Neuronal stem cell (in vitro differentiated cells): ENCODE measurements at regions not wholly inside any gene's neighbourhood (a gene's known extent, or its start where the extent isn't known, plus 50 kb on each side); places are given as distances from the start of the nearest gene placed in this dataset.

Experiments
- DNase-seq: peaks from one replicate; pipeline ENCODE4 v3.0.0-alpha.2; 2013; ENCODE audit warnings: low spot score
- H2AFZ ChIP-seq: one replicate; pipeline ENCODE4 v1.6.1; 2013; ENCODE audit warnings: mild to moderate bottlenecking, low read length, inconsistent platforms
- H2AK5ac ChIP-seq: 2 replicates; pipeline ENCODE4 v1.6.1; 2013; ENCODE audit warnings: low read depth, mild to moderate bottlenecking, inconsistent platforms, low read length, moderate library complexity, mixed read lengths
- H2BK120ac ChIP-seq: 2 replicates; pipeline ENCODE4 v1.6.1; 2013; ENCODE audit warnings: low read depth, mild to moderate bottlenecking, inconsistent platforms, low read length, moderate library complexity, mixed read lengths
- H2BK12ac ChIP-seq: one replicate; pipeline ENCODE4 v1.6.1; 2013; ENCODE audit warnings: low read length, inconsistent platforms
- H2BK15ac ChIP-seq: 2 replicates; pipeline ENCODE4 v1.6.1; 2013; ENCODE audit warnings: mild to moderate bottlenecking, low read length, inconsistent platforms, mixed read lengths
- H2BK5ac ChIP-seq: one replicate; pipeline ENCODE4 v1.6.1; 2013; ENCODE audit warnings: inconsistent platforms, mild to moderate bottlenecking, low read length, moderate library complexity
- H3K14ac ChIP-seq: one replicate; pipeline ENCODE4 v1.6.1; 2013; ENCODE audit warnings: low read length, inconsistent platforms
- H3K18ac ChIP-seq: 2 replicates; pipeline ENCODE4 v1.6.1; 2013; ENCODE audit warnings: low read length, inconsistent platforms
- H3K23ac ChIP-seq: 2 replicates; pipeline ENCODE4 v1.6.1; 2013; ENCODE audit warnings: low read depth, mild to moderate bottlenecking, mixed read lengths, low read length, inconsistent platforms; ENCODE audit not compliant: poor library complexity
- H3K27ac ChIP-seq: replicated peaks from 3 replicates; pipeline ENCODE4 v1.5.1; 2013; ENCODE audit warnings: low read length, inconsistent platforms
- H3K27me3 ChIP-seq, 3 experiments: 2 replicates each; pipeline ENCODE4 v1.6.1; 2013; ENCODE audit warnings: low read length in 3 of 3, mild to moderate bottlenecking in 2 of 3, inconsistent platforms in 1 of 3, low read depth in 1 of 3, mixed read lengths in 1 of 3, moderate library complexity in 1 of 3; ENCODE audit not compliant: control insufficient read depth in 3 of 3, insufficient read depth in 3 of 3
- H3K36me3 ChIP-seq, 2 donors: replicated peaks in 1 of 2; 2 replicates each; pipeline ENCODE4 v1.6.1; 2013; ENCODE audit warnings: low read length in 2 of 2; ENCODE audit not compliant: control insufficient read depth in 2 of 2, insufficient read depth in 2 of 2
- H3K4ac ChIP-seq: 2 replicates; pipeline ENCODE4 v1.6.1; 2013; ENCODE audit warnings: inconsistent platforms, mild to moderate bottlenecking, low read length, moderate library complexity
- H3K4me1 ChIP-seq, 2 donors: 1 replicate in 1 of 2; 2 replicates in 1 of 2; pipeline ENCODE4 v1.6.1; 2013; ENCODE audit warnings: low read length in 2 of 2, low read depth in 1 of 2; ENCODE audit not compliant: control insufficient read depth in 2 of 2, insufficient read depth in 1 of 2
- H3K4me2 ChIP-seq: one replicate; pipeline ENCODE4 v1.6.1; 2013; ENCODE audit warnings: mild to moderate bottlenecking, low read length, inconsistent platforms; ENCODE audit not compliant: insufficient read depth, poor library complexity, severe bottlenecking
- H3K4me3 ChIP-seq, 2 donors: 2 replicates each; pipeline ENCODE4 v1.5.1; 2013; ENCODE audit warnings: low read length in 2 of 2, mild to moderate bottlenecking in 2 of 2, inconsistent platforms in 1 of 2, moderate library complexity in 1 of 2
- H3K79me1 ChIP-seq: one replicate; pipeline ENCODE4 v1.6.1; 2013; ENCODE audit warnings: low read depth, mild to moderate bottlenecking, inconsistent platforms, low read length, moderate library complexity
- H3K9ac ChIP-seq: one replicate; pipeline ENCODE4 v1.6.1; 2013; ENCODE audit warnings: mild to moderate bottlenecking, low read depth, low read length, inconsistent platforms; ENCODE audit not compliant: poor library complexity
- H3K9me3 ChIP-seq, 2 donors: replicated peaks in 1 of 2; 2 replicates each; pipeline versions ENCODE3 to v1.6.1; 2013; ENCODE audit warnings: low read length in 2 of 2, mild to moderate bottlenecking in 2 of 2, inconsistent platforms in 1 of 2, low read depth in 1 of 2, mixed read lengths in 1 of 2, moderate library complexity in 1 of 2; ENCODE audit not compliant: control insufficient read depth in 2 of 2, insufficient read depth in 1 of 2
- H4K8ac ChIP-seq: one replicate; pipeline ENCODE4 v1.6.1; 2013; ENCODE audit warnings: low read depth, mild to moderate bottlenecking, inconsistent platforms, low read length, moderate library complexity
- H4K91ac ChIP-seq: one replicate; pipeline ENCODE4 v1.6.1; 2013; ENCODE audit warnings: low read length, low read depth, mild to moderate bottlenecking, inconsistent platforms; ENCODE audit not compliant: poor library complexity
- WGBS, 2 donors: extraction: QIAGEN DNeasy Blood & Tissue Kit; methylation state at CpG; one replicate each; pipeline ENCODE4 v1.1.7; 2013; ENCODE audit warnings: missing lambda C conversion rate in 2 of 2, mixed read lengths in 1 of 2; ENCODE audit not compliant: insufficient read length in 2 of 2, insufficient replicate concordance in 1 of 2; ENCODE audit errors: extremely low coverage in 2 of 2; 5-methylcytosine and 5-hydroxymethylcytosine counted together

DNA sequence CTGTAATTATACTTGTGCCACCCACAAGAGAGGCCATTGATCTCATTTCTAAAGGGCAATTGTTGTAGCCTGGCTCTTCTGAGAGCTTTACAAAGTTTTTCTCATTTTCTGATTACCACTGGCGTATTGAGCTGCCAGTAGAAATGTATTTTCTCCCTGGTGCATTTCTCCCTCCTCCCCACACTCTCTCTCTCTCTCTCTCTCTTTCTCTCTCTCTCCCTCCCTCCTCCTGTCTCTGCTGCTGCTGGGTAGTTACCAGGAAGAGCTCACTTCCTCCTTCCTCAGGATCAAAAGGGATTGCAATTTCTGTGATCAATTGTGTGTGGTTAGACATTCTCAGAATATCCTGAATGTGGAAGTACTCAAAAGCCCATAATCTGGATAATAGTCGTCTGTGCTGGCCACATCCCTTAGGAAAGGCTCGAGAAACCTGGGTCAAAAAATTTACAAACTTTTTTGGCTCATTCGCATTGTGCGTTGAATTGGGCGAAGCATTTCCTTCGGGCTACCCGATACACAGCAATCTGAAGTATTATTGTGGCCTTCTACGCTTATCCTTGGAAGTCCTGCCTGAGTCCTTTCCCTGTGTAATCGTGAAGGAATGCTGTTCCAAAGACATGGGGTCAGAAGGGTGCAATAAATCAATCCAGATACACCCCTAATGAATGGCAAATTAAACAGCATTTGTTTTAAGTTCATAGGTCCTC, 254.8 kb downstream of the MSRB3 start:
- no peak overlapping the region for H3K14ac ChIP-seq
- no peak overlapping the region for H2BK12ac ChIP-seq
- DNase-seq, result no peak
- no peaks in the 10 kb centered on the region for H3K79me1 ChIP-seq
- no peak overlapping the region for H2BK15ac ChIP-seq
- no peaks in the 10 kb centered on the region for H3K36me3 ChIP-seq
- H2BK120ac ChIP-seq, result no peak overlapping the region
- no peak overlapping the region for H4K8ac ChIP-seq
- H3K27ac ChIP-seq, result no peak overlapping the region
- H3K4me2 ChIP-seq, result no peak overlapping the region
- H3K9me3 ChIP-seq, result peaks cover 0 to 10% of the 10 kb centered on the region in 2 donors
- no CpG with 5 or more reads among the region's 10 CpGs for WGBS, 2 donors
- no peak overlapping the region for H3K4me3 ChIP-seq
- H3K4me1 ChIP-seq, result peaks cover 0 to 6% of the 10 kb centered on the region in 2 donors
- H3K18ac ChIP-seq, result no peak overlapping the region
- no peak overlapping the region for H3K9ac ChIP-seq
- no peak overlapping the region for H2AK5ac ChIP-seq
- H3K27me3 ChIP-seq, result no peaks in the 10 kb centered on the region
- H4K91ac ChIP-seq, result no peak overlapping the region
- peak overlapping the region; percentile 19 for H2AFZ ChIP-seq
- no peak overlapping the region for H3K23ac ChIP-seq
- H2BK5ac ChIP-seq, result no peak overlapping the region
- H3K4ac ChIP-seq, result no peak overlapping the region

DNA sequence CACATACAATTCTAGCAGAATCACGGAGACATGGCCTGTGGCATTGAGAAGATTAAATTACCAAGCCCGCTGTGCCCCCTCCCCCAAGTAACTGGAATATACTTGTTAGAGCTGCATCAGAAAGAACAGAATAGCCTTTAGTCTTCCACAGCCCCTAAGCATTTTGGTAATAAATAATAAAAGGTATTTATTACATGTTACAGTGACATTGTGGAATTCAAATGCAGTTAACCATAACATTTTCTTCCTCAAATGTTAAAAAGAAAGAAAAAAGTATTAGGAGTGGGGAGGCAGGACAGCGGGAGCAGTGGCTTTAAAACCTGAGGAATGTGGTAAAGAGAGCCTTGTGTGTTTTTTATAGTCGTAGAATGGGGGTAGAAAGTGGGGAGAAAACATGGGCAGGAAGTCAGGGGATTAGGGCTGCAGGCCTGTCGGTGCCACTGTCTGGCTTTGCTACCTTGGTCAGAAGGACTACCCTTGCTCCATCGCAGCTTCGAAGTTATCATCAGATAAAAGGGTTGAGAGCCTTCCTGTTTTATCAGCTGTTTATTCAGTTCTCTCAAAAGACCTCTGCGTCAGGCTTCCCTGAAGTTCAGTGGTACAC, 255.9 kb downstream of the MSRB3 start:
- Histone ChIP-seq H3K23ac (no peak overlapping the region), H2AK5ac (no peak overlapping the region), H2BK15ac (no peak overlapping the region), H3K4me1 (peaks cover 0 to 6% of the 10 kb centered on the region in 2 donors), H2BK5ac (no peak overlapping the region), H3K27ac (no peak overlapping the region), H3K36me3 (no peaks in the 10 kb centered on the region), H3K4me2 (no peak overlapping the region), H3K9ac (no peak overlapping the region), H4K8ac (no peak overlapping the region), H3K79me1 (no peaks in the 10 kb centered on the region), H3K4ac (no peak overlapping the region), H2AFZ (no peak overlapping the region), H3K14ac (no peak overlapping the region), H3K9me3 (peaks cover 0 to 12% of the 10 kb centered on the region in 2 donors), H3K4me3 (no peak overlapping the region), H2BK12ac (no peak overlapping the region), H3K27me3 (no peaks in the 10 kb centered on the region), H3K18ac (no peak overlapping the region), H4K91ac (no peak overlapping the region), H2BK120ac (no peak overlapping the region)
- no peak for DNase-seq
- no CpG with 5 or more reads among the region's 8 CpGs for WGBS, 2 donors

DNA sequence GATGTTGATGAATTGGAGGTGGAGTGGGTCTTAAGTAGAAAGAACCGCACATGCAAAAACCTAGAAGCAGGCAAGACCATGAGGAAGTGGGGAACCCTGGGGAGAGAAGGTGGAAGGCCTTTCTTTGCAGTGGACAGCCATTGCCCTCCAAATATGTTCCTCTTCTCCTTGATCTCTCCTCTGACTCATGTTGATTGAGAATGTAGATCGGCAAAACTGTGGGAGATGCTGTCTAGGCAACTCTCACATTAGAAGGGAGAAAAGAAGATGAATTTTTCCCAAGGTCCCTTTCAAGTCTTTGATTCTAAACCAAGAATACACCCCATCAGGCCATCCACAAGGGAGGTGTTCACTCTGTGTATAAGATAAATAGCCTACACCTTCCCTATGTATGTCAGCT, 257.5 kb downstream of the MSRB3 start:
- H3K4me2 ChIP-seq, result no peak overlapping the region
- no peak overlapping the region for H2AFZ ChIP-seq
- no peak overlapping the region for H3K23ac ChIP-seq
- peaks cover 0 to 6% of the 10 kb centered on the region in 2 donors for H3K4me1 ChIP-seq
- no peak overlapping the region for H4K91ac ChIP-seq
- no peak for DNase-seq
- no peak overlapping the region for H3K4me3 ChIP-seq
- no peak overlapping the region for H4K8ac ChIP-seq
- no peak overlapping the region for H3K14ac ChIP-seq
- no peak overlapping the region for H2BK5ac ChIP-seq
- H3K4ac ChIP-seq, result no peak overlapping the region
- WGBS, 2 donors, result no CpG with 5 or more reads among the region's 2 CpGs
- no peak overlapping the region for H3K27ac ChIP-seq
- H3K36me3 ChIP-seq, result no peaks in the 10 kb centered on the region
- H2AK5ac ChIP-seq, result no peak overlapping the region
- H2BK120ac ChIP-seq, result no peak overlapping the region
- H3K9ac ChIP-seq, result no peak overlapping the region
- no peak overlapping the region for H3K18ac ChIP-seq
- H3K9me3 ChIP-seq, result peaks cover 2 to 20% of the 10 kb centered on the region in 2 donors
- H3K27me3 ChIP-seq, result no peaks in the 10 kb centered on the region
- H2BK12ac ChIP-seq, result no peak overlapping the region
- H2BK15ac ChIP-seq, result no peak overlapping the region
- no peaks in the 10 kb centered on the region for H3K79me1 ChIP-seq

DNA sequence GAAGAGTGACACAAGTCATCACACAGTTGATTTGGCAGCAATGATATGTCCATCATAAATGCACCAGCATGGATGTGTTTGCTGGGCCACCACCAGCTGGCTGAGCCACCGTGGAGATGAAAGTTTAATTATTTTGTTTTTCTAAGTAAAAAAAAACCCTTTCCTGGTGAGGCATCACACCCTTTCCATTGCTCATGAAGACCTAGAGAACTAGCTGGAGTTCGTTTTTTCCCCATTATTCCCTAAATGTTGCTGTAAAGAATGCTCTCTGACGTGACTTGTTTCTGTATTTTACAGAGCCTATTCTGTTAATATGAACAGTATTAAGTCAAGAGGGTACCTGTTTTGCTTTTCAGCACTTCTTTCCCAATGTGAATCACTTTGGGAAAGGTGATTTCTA, 257.9 kb downstream of the MSRB3 start:
- H3K4me1 ChIP-seq, result peaks cover 0 to 6% of the 10 kb centered on the region in 2 donors

More for the DNA sequence above, 257.9 kb downstream of the MSRB3 start:
- Histone ChIP-seq H2BK120ac (no peak overlapping the region), H3K79me1 (no peaks in the 10 kb centered on the region), H2BK15ac (no peak overlapping the region), H3K9ac (no peak overlapping the region), H2BK12ac (no peak overlapping the region), H3K4me2 (no peak overlapping the region), H3K4me3 (no peak overlapping the region), H3K36me3 (no peaks in the 10 kb centered on the region), H3K18ac (no peak overlapping the region), H3K27me3 (no peaks in the 10 kb centered on the region), H2BK5ac (no peak overlapping the region), H4K8ac (no peak overlapping the region), H4K91ac (no peak overlapping the region), H2AFZ (no peak overlapping the region), H3K14ac (no peak overlapping the region), H3K23ac (no peak overlapping the region), H3K27ac (no peak overlapping the region), H3K9me3 (peaks cover 4 to 20% of the 10 kb centered on the region in 2 donors), H2AK5ac (no peak overlapping the region), H3K4ac (no peak overlapping the region)
- WGBS, 2 donors, result no CpG with 5 or more reads among the region's 3 CpGs
- no peak for DNase-seq
